Parathyroid adenoma (tissue), 2 donors: ENCODE measurements at regions not wholly inside any gene's neighbourhood (a gene's known extent, or its start where the extent isn't known, plus 50 kb on each side); places are given as distances from the start of the nearest gene placed in this dataset.

ENCODE experiments used
- H2AFZ ChIP-seq: fragments of 300-600 bp; sonication (generic); one replicate; pipeline ENCODE4 v1.7.0; 2017; ENCODE audit warnings: antibody characterized with exemption, mild to moderate bottlenecking
- H3K27ac ChIP-seq: fragments of 300-600 bp; sonication (generic); one replicate; pipeline ENCODE4 v1.7.0; 2017
- H3K27me3 ChIP-seq: fragments of 300-600 bp; sonication (generic); one replicate; pipeline ENCODE4 v1.7.0; 2017; ENCODE audit warnings: low read length; ENCODE audit not compliant: control insufficient read depth, insufficient read depth
- H3K36me3 ChIP-seq: fragments of 300-600 bp; sonication (generic); one replicate; pipeline ENCODE4 v1.7.0; 2017; ENCODE audit warnings: low read length; ENCODE audit not compliant: control insufficient read depth, insufficient read depth
- H3K4me1 ChIP-seq: fragments of 300-600 bp; sonication (generic); one replicate; pipeline ENCODE4 v1.7.0; 2017; ENCODE audit warnings: control low read depth
- H3K4me2 ChIP-seq: fragments of 300-600 bp; sonication (generic); one replicate; pipeline ENCODE4 v1.7.0; 2017; ENCODE audit warnings: low read length
- H3K4me3 ChIP-seq: fragments of 300-600 bp; sonication (generic); one replicate; pipeline ENCODE4 v1.7.0; 2017; ENCODE audit warnings: low read depth, low read length
- H3K79me2 ChIP-seq: fragments of 300-600 bp; sonication (generic); one replicate; pipeline ENCODE4 v1.7.0; 2017; ENCODE audit warnings: control low read depth
- H3K9ac ChIP-seq: fragments of 300-600 bp; sonication (generic); one replicate; pipeline ENCODE4 v1.7.0; 2017; ENCODE audit warnings: mild to moderate bottlenecking
- H3K9me3 ChIP-seq: fragments of 300-600 bp; sonication (generic); one replicate; pipeline ENCODE4 v1.7.0; 2017; ENCODE audit warnings: low read length; ENCODE audit not compliant: control insufficient read depth
- CTCF ChIP-seq: fragments of 300-600 bp; sonication (generic); IDR thresholded peaks from one replicate; pipeline ENCODE4 v1.7.0; 2017; ENCODE audit warnings: antibody characterized with exemption, mild to moderate bottlenecking
- donor health status: primary hyperparathyroidism.

DNA sequence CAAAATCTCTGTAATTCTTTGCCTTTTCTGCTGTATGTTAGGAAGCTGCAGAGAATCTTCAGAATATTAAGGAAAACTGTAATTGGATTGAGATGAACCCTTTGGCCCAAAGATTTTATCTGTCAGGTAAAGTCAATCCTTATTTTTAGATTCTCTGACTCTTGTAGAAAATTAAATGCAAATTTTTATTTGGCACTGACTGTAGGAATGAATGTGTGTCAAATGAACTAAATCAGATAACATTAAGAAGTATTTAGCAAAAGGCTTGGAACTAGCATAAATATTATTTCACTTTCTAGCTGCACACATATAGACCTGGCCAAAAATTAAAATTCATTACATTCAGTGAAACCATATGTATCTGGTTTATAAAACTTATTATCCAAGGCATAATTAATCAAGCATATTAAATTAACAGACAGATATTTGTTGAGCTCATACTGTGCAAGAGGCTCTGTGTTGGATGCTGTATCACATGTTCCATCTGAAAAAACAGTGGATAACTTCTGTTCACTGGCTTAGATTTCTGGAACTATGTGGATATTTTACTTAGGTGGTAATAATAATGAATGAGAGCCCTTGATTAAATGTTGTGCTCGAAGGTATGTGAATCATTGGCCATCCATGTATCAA, 124.8 kb downstream of the HDGFL1 start:
- no peak for TF ChIP-seq CTCF

DNA sequence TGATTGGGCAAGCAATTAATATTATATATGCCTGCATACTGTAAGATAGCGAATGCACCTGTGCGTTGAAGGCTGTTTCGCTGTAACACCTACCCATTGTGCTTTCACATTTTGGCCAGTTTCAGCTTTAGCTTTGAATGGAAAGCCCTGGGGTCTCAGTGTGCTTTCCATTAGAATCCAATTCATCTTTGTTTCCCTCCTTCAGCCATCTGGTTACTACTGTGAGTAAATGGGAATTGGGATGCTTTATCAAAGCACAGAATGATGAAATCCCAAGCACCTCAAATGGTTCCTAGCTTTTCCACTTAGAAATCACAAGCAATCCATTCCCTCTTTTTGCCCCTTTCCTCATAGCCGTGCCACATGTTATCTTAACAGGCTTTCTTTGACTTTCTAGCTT, 127.1 kb downstream of the HDGFL1 start:
- no peaks in the 10 kb centered on the region for H3K9me3 ChIP-seq
- H3K4me2 ChIP-seq: no peak overlapping the region
- H3K27ac ChIP-seq: no peak overlapping the region
- H3K79me2 ChIP-seq: no peaks in the 10 kb centered on the region
- H3K36me3 ChIP-seq: no peaks in the 10 kb centered on the region
- H3K4me1 ChIP-seq: no peaks in the 10 kb centered on the region
- no peak for TF ChIP-seq CTCF
- H3K9ac ChIP-seq: no peak overlapping the region
- no peak overlapping the region for H3K4me3 ChIP-seq
- no peaks in the 10 kb centered on the region for H3K27me3 ChIP-seq
- H2AFZ ChIP-seq: no peak overlapping the region

More for the DNA sequence above, 124.8 kb downstream of the HDGFL1 start:
- no peaks in the 10 kb centered on the region for H3K36me3 ChIP-seq
- no peaks in the 10 kb centered on the region for H3K4me1 ChIP-seq
- no peak overlapping the region for H3K9ac ChIP-seq
- H3K79me2 ChIP-seq: no peaks in the 10 kb centered on the region
- H3K4me3 ChIP-seq: no peak overlapping the region
- H3K9me3 ChIP-seq: no peaks in the 10 kb centered on the region
- H2AFZ ChIP-seq: no peak overlapping the region
- no peak overlapping the region for H3K4me2 ChIP-seq
- H3K27ac ChIP-seq: no peak overlapping the region
- H3K27me3 ChIP-seq: no peaks in the 10 kb centered on the region

DNA sequence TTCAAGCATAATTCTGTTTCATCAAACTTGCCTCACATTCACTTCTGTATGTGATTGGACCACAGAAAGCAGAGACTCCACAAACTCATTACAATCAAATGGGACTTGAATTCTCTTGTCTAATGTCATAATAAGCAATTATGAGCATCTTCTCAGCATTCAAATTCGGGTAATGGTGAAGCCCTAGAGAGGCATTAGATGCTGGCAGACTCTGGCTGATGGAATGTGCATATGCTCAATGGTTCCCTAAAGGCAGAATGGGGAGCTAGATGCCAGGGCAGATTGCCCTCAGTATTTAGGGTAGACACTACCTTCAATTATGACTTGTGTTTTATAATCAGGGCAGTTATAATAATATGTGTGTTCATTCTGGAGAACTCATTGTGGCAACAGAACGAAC, 127.9 kb downstream of the HDGFL1 start:
- no peak for TF ChIP-seq CTCF
- no peaks in the 10 kb centered on the region for H3K4me1 ChIP-seq
- H3K36me3 ChIP-seq: no peaks in the 10 kb centered on the region
- H3K4me3 ChIP-seq: no peak overlapping the region
- no peaks in the 10 kb centered on the region for H3K27me3 ChIP-seq
- no peaks in the 10 kb centered on the region for H3K79me2 ChIP-seq
- H3K4me2 ChIP-seq: no peak overlapping the region
- no peak overlapping the region for H3K27ac ChIP-seq
- no peak overlapping the region for H3K9ac ChIP-seq
- no peak overlapping the region for H2AFZ ChIP-seq
- H3K9me3 ChIP-seq: no peaks in the 10 kb centered on the region

- Histone ChIP-seq H3K27ac (no peak overlapping the region), H3K4me3 (no peak overlapping the region), H3K4me2 (no peak overlapping the region), H2AFZ (no peak overlapping the region), H3K79me2 (no peaks in the 10 kb centered on the region), H3K9ac (no peak overlapping the region), H3K4me1 (no peaks in the 10 kb centered on the region), H3K9me3 (no peaks in the 10 kb centered on the region), H3K27me3 (no peaks in the 10 kb centered on the region), H3K36me3 (no peaks in the 10 kb centered on the region)
- TF ChIP-seq CTCF: no peak
Measured at GRCh38 chr6:22699151-22699550, 129.8 kb downstream of the HDGFL1 start.

- no peak overlapping the region for H3K27ac ChIP-seq
- H3K4me2 ChIP-seq: no peak overlapping the region
- no peak for TF ChIP-seq CTCF
- H3K4me1 ChIP-seq: peaks cover 3% of the 10 kb centered on the region
- no peak overlapping the region for H3K9ac ChIP-seq
- no peaks in the 10 kb centered on the region for H3K9me3 ChIP-seq
- H3K36me3 ChIP-seq: no peaks in the 10 kb centered on the region
- no peaks in the 10 kb centered on the region for H3K27me3 ChIP-seq
- H3K79me2 ChIP-seq: no peaks in the 10 kb centered on the region
- H2AFZ ChIP-seq: no peak overlapping the region
- no peak overlapping the region for H3K4me3 ChIP-seq
Measured at GRCh38 chr6:22706651-22707050, 137.3 kb downstream of the HDGFL1 start.
